ENCODE measurements at regions not wholly inside any gene's neighbourhood (a gene's known extent, or its start where the extent isn't known, plus 50 kb on each side); places are given as distances from the start of the nearest gene placed in this dataset.

DNA sequence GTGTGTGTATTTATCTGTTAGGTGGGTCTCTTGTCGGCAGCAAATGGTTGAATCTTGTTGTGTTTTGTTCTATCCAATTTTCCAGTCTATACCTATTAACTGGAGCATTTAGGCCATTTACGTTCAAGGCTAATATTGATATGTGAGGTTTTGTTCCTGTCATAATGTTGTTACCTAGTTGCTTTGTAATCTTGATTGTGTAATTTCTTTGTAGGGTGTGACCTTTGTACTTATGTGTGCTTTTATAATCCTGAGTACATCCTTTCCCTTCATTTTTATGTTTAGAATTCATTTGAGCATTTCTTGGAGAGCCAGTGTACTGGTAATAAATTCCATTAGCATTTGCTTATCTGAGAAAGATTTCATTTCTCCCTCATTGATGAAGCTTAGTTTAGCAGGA lies 83.0 kb upstream of the MIR17HG start:
- Histone ChIP-seq H3K27ac (ENCODE audit: low read depth, low read length) (no peak overlapping the region), H3K79me2 (ENCODE audit: insufficient read depth, low read length) (no peaks in the 10 kb centered on the region), H3K9me3 (ENCODE audit: insufficient read depth, low read length) (no peaks in the 10 kb centered on the region), H4K20me1 (ENCODE audit: low read depth, low read length) (no peaks in the 10 kb centered on the region), H2AFZ (ENCODE audit: low read depth, low read length, severe bottlenecking) (no peak overlapping the region), H3K4me3 (ENCODE audit: insufficient read depth, low read length, poor library complexity, severe bottlenecking) (no peak overlapping the region), H3F3A (ENCODE audit: insufficient read depth) (no peaks in the 10 kb centered on the region), H3K27me3 (ENCODE audit: low read length) (no peaks in the 10 kb centered on the region), H3K36me3 (ENCODE audit: low read length) (no peaks in the 10 kb centered on the region), H3K4me2 (ENCODE audit: low read depth, low read length, poor library complexity, severe bottlenecking) (no peak overlapping the region), H3K9ac (ENCODE audit: low read length) (no peak overlapping the region), H3K9me2 (replicated peaks; ENCODE audit: insufficient read depth, low read length) (no peaks in the 10 kb centered on the region)
- TF ChIP-seq, protein P1, sequence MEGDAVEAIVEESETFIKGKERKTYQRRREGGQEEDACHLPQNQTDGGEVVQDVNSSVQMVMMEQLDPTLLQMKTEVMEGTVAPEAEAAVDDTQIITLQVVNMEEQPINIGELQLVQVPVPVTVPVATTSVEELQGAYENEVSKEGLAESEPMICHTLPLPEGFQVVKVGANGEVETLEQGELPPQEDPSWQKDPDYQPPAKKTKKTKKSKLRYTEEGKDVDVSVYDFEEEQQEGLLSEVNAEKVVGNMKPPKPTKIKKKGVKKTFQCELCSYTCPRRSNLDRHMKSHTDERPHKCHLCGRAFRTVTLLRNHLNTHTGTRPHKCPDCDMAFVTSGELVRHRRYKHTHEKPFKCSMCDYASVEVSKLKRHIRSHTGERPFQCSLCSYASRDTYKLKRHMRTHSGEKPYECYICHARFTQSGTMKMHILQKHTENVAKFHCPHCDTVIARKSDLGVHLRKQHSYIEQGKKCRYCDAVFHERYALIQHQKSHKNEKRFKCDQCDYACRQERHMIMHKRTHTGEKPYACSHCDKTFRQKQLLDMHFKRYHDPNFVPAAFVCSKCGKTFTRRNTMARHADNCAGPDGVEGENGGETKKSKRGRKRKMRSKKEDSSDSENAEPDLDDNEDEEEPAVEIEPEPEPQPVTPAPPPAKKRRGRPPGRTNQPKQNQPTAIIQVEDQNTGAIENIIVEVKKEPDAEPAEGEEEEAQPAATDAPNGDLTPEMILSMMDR (IDR thresholded peaks at IDR 0.05; ENCODE audit: insufficient read depth, low read length, poor library complexity, severe bottlenecking), result no peak
- no peak for TF ChIP-seq EZH2phosphoT487 (conservative IDR thresholded peaks at IDR 0.05; ENCODE audit: low read length)

DNA sequence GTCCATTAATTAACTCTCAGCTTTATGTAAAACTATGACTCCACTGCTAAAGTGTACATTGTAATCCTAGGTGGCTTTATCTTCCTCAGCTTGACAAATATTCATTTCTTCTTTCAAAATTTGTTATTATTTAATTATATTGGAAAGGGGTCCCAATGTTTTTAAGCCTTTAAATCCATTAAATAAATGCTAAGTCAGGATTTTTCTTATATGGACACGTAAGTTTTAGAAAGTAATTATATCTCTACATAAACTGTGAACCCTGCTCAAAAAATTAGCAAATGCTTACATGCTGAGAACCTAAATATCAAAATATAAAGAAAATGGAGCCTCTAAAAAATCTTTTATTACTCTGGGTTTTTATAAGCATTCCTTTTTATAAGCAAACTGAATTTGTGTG lies 78.2 kb upstream of the MIR17HG start:
- TF ChIP-seq, protein P1 (IDR thresholded peaks at IDR 0.05; ENCODE audit: insufficient read depth, low read length, poor library complexity, severe bottlenecking), result no peak
- TF ChIP-seq EZH2phosphoT487 (conservative IDR thresholded peaks at IDR 0.05; ENCODE audit: low read length), result no peak
- no peak overlapping the region for H3K9ac ChIP-seq (ENCODE audit: low read length)
- H3K27ac ChIP-seq (ENCODE audit: low read depth, low read length), result no peak overlapping the region
- H3K4me3 ChIP-seq (ENCODE audit: insufficient read depth, low read length, poor library complexity, severe bottlenecking), result no peak overlapping the region
- H3K9me3 ChIP-seq (ENCODE audit: insufficient read depth, low read length), result no peaks in the 10 kb centered on the region
- H3K9me2 ChIP-seq (replicated peaks; ENCODE audit: insufficient read depth, low read length), result 0 out of 2 replicates have a peak, but pooled peaks cover 3% of the 10 kb centered on the region
- no peaks in the 10 kb centered on the region for H3F3A ChIP-seq (ENCODE audit: insufficient read depth)
- no peaks in the 10 kb centered on the region for H3K36me3 ChIP-seq (ENCODE audit: low read length)
- no peaks in the 10 kb centered on the region for H4K20me1 ChIP-seq (ENCODE audit: low read depth, low read length)
- no peak overlapping the region for H2AFZ ChIP-seq (ENCODE audit: low read depth, low read length, severe bottlenecking)
- H3K79me2 ChIP-seq (ENCODE audit: insufficient read depth, low read length), result no peaks in the 10 kb centered on the region
- no peak overlapping the region for H3K4me2 ChIP-seq (ENCODE audit: low read depth, low read length, poor library complexity, severe bottlenecking)
- H3K27me3 ChIP-seq (ENCODE audit: low read length), result no peaks in the 10 kb centered on the region

DNA sequence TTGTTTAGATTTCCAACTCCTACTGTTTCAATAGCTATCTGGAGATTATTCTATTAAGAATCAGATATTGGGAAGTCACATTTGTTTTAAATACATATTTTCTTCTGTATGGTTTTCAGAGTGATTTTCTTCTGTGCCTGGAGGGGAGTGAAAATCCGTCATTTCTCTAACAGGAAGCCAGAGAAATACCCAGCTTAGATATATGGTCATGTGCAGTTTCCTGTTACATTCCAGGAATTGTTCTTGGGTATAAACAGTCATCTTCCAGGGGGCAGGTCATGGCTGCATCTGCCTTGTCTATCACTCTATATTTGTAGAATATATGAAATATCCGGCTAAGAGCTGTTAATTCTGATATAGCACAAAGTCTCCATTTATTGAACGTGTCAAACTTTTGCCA lies 77.5 kb upstream of the MIR17HG start:
- Histone ChIP-seq H2AFZ (ENCODE audit: low read depth, low read length, severe bottlenecking) (no peak overlapping the region), H3K4me3 (ENCODE audit: insufficient read depth, low read length, poor library complexity, severe bottlenecking) (no peak overlapping the region), H3K9me3 (ENCODE audit: insufficient read depth, low read length) (no peaks in the 10 kb centered on the region), H4K20me1 (ENCODE audit: low read depth, low read length) (no peaks in the 10 kb centered on the region), H3K9me2 (replicated peaks; ENCODE audit: insufficient read depth, low read length) (0 out of 2 replicates have a peak, but pooled peaks cover 3% of the 10 kb centered on the region), H3K27me3 (ENCODE audit: low read length) (no peaks in the 10 kb centered on the region), H3K36me3 (ENCODE audit: low read length) (no peaks in the 10 kb centered on the region), H3K27ac (ENCODE audit: low read depth, low read length) (no peak overlapping the region), H3K79me2 (ENCODE audit: insufficient read depth, low read length) (no peaks in the 10 kb centered on the region), H3K9ac (ENCODE audit: low read length) (no peak overlapping the region), H3F3A (ENCODE audit: insufficient read depth) (no peaks in the 10 kb centered on the region), H3K4me2 (ENCODE audit: low read depth, low read length, poor library complexity, severe bottlenecking) (no peak overlapping the region)
- TF ChIP-seq EZH2phosphoT487 (conservative IDR thresholded peaks at IDR 0.05; ENCODE audit: low read length), result no peak
- TF ChIP-seq, protein P1 (IDR thresholded peaks at IDR 0.05; ENCODE audit: insufficient read depth, low read length, poor library complexity, severe bottlenecking), result no peak
